Stimulated activated CD4-positive, alpha-beta T cell treated with anti-CD3 and anti-CD28 coated beads, Interleukin-4, amount 100 ng/mL, for 1 hour (primary cell): ENCODE measurements at regions not wholly inside any gene's neighbourhood (a gene's known extent, or its start where the extent isn't known, plus 50 kb on each side); places are given as distances from the start of the nearest gene placed in this dataset.

ENCODE experiments used
- DNase-seq: peaks from one replicate; pipeline ENCODE4 v3.0.0-alpha.2; 2020

GRCh38 chr15:62758126-62758951 lies 284.2 kb upstream of the TPM1 start:
- DNase-seq, result no peak

- DNase-seq, result no peak
Measured at GRCh38 chr15:62758952-62759349, 283.6 kb upstream of the TPM1 start.

GRCh38 chr15:62760538-62760937 lies 282.0 kb upstream of the TPM1 start:
- DNase-seq, result no peak

- no peak for DNase-seq
Measured at GRCh38 chr15:62765916-62766315, 276.6 kb upstream of the TPM1 start.

- no peak for DNase-seq
Measured at GRCh38 chr15:62766599-62766998, 275.9 kb upstream of the TPM1 start.

- DNase-seq, result no peak
Measured at GRCh38 chr15:62769604-62770003, 272.9 kb upstream of the TPM1 start.

GRCh38 chr15:62770111-62770660 lies 272.4 kb upstream of the TPM1 start:
- no peak for DNase-seq

GRCh38 chr15:62770752-62771151 lies 271.8 kb upstream of the TPM1 start:
- no peak for DNase-seq

- no peak for DNase-seq
Measured at GRCh38 chr15:62771234-62771633, 271.3 kb upstream of the TPM1 start.

GRCh38 chr15:62773369-62774165 lies 269.0 kb upstream of the TPM1 start:
- DNase-seq, result no peak

GRCh38 chr15:62775932-62776331 lies 266.6 kb upstream of the TPM1 start:
- DNase-seq, result no peak

- no peak for DNase-seq
Measured at GRCh38 chr15:62777671-62778070, 264.9 kb upstream of the TPM1 start.

- no peak for DNase-seq
Measured at GRCh38 chr15:62779036-62779770, 263.3 kb upstream of the TPM1 start.

- DNase-seq, result no peak
Measured at GRCh38 chr15:62779899-62780298, 262.6 kb upstream of the TPM1 start.

- DNase-seq, result no peak
Measured at GRCh38 chr15:62781081-62781497, 261.5 kb upstream of the TPM1 start.

GRCh38 chr15:62782071-62782841 lies 260.3 kb upstream of the TPM1 start:
- no peak for DNase-seq

- DNase-seq, result no peak
Measured at GRCh38 chr15:62782896-62783295, 259.7 kb upstream of the TPM1 start.

- no peak for DNase-seq
Measured at GRCh38 chr15:62783303-62783957, 259.1 kb upstream of the TPM1 start.

GRCh38 chr15:62785881-62786828 lies 256.4 kb upstream of the TPM1 start:
- DNase-seq, result no peak

- no peak for DNase-seq
Measured at GRCh38 chr15:62787401-62787800, 255.1 kb upstream of the TPM1 start.

GRCh38 chr15:62788224-62788623 lies 254.3 kb upstream of the TPM1 start:
- DNase-seq, result no peak
